Fibroblast of lung (primary cell): ENCODE measurements at regions not wholly inside any gene's neighbourhood (a gene's known extent, or its start where the extent isn't known, plus 50 kb on each side); places are given as distances from the start of the nearest gene placed in this dataset.

Source experiments
- DNase-seq, 2 donors: peaks; one replicate each; pipeline versions ENCODE4 v3.0.0 to v3.0.0-alpha.2; 2010; ENCODE audit warnings: low read depth in 2 of 2
- H2AFZ ChIP-seq: 2 replicates; pipeline ENCODE4 v1.5.1; 2012; ENCODE audit warnings: low read length, control low read depth, inconsistent platforms
- H3K27ac ChIP-seq: 2 replicates; pipeline ENCODE4 v1.5.1; 2011; ENCODE audit warnings: low read length, control low read depth; ENCODE audit not compliant: insufficient read depth
- H3K27me3 ChIP-seq: 2 replicates; pipeline ENCODE4 v1.5.1; 2011; ENCODE audit warnings: mild to moderate bottlenecking, low read length; ENCODE audit not compliant: control insufficient read depth, insufficient read depth
- H3K36me3 ChIP-seq: 2 replicates; pipeline ENCODE4 v1.5.1; 2011; ENCODE audit warnings: low read length; ENCODE audit not compliant: control insufficient read depth, insufficient read depth
- H3K4me1 ChIP-seq: 2 replicates; pipeline ENCODE4 v1.5.1; 2011; ENCODE audit warnings: low read length; ENCODE audit not compliant: control insufficient read depth, insufficient read depth; ENCODE audit errors: extremely low read depth
- H3K4me2 ChIP-seq: 2 replicates; pipeline ENCODE4 v1.5.1; 2011; ENCODE audit warnings: low read length, control low read depth; ENCODE audit not compliant: insufficient read depth; ENCODE audit errors: extremely low read depth
- H3K4me3 ChIP-seq, 4 experiments: fragments of 200-600 bp in 1 of 4; sonication (generic) in 1 of 4; replicated peaks in 1 of 4; 2 replicates each; pipeline ENCODE4 v1.5.1; 2011 to 2016; ENCODE audit warnings: low read length in 4 of 4, low read depth in 3 of 4, mild to moderate bottlenecking in 3 of 4, control low read depth in 2 of 4, inconsistent platforms in 1 of 4, mixed read lengths in 1 of 4; ENCODE audit not compliant: insufficient read depth in 1 of 4; ENCODE audit errors: control extremely low read depth in 1 of 4
- H3K79me2 ChIP-seq: 2 replicates; pipeline ENCODE4 v1.5.1; 2012; ENCODE audit warnings: mild to moderate bottlenecking, low read length, inconsistent platforms; ENCODE audit not compliant: control insufficient read depth, insufficient read depth
- H3K9ac ChIP-seq: 2 replicates; pipeline ENCODE4 v1.5.1; 2011; ENCODE audit warnings: mild to moderate bottlenecking, low read length, control low read depth; ENCODE audit not compliant: insufficient read depth
- H3K9me3 ChIP-seq: 2 replicates; pipeline ENCODE4 v1.5.1; 2012; ENCODE audit warnings: low read depth, low read length; ENCODE audit not compliant: control insufficient read depth, insufficient read depth
- H4K20me1 ChIP-seq: 2 replicates; pipeline ENCODE4 v1.5.1; 2011; ENCODE audit warnings: low read length; ENCODE audit not compliant: control insufficient read depth, insufficient read depth; ENCODE audit errors: extremely low read depth
- CTCF ChIP-seq, 2 donors: IDR thresholded peaks in 1 of 2; conservative IDR thresholded peaks in 1 of 2; 1 replicate in 1 of 2; 2 replicates in 1 of 2; pipeline ENCODE4 v1.5.1; 2011 to 2012; ENCODE audit warnings: low read length in 2 of 2, control low read depth in 1 of 2, inconsistent platforms in 1 of 2, low read depth in 1 of 2, mild to moderate bottlenecking in 1 of 2
- EZH2 ChIP-seq: IDR thresholded peaks from 2 replicates; pipeline ENCODE4 v1.5.1; 2012; ENCODE audit warnings: low read length, control low read depth, mild to moderate bottlenecking; ENCODE audit errors: missing control alignments

- H4K20me1 ChIP-seq, result no peaks in the 10 kb centered on the region
- H3K4me1 ChIP-seq, result no peaks in the 10 kb centered on the region
- H3K4me3 ChIP-seq, result no peak overlapping the region
- H2AFZ ChIP-seq, result no peak overlapping the region
- TF ChIP-seq EZH2, result no peak
- TF ChIP-seq CTCF (conservative IDR thresholded peaks at IDR 0.05 in 1 of 2, IDR thresholded peaks at IDR 0.05 in 1 of 2; ENCODE audit: low read depth in 1 of 2, low read length in 2 of 2), result no peak
- DNase-seq, result no peak
- H3K79me2 ChIP-seq, result no peaks in the 10 kb centered on the region
- no peak overlapping the region for H3K9ac ChIP-seq
- no peak overlapping the region for H3K4me2 ChIP-seq
- no peaks in the 10 kb centered on the region for H3K27me3 ChIP-seq
- no peaks in the 10 kb centered on the region for H3K9me3 ChIP-seq
- H3K27ac ChIP-seq, result no peak overlapping the region
- H3K36me3 ChIP-seq, result no peaks in the 10 kb centered on the region
Measured at GRCh38 chr11:112525844-112526590, 265.4 kb upstream of the PLET1 start.

GRCh38 chr11:112526699-112527416, 266.2 kb upstream of the PLET1 start:
- Histone ChIP-seq H3K4me3 (no peak overlapping the region), H2AFZ (no peak overlapping the region), H3K9me3 (no peaks in the 10 kb centered on the region), H3K27me3 (no peaks in the 10 kb centered on the region), H3K9ac (no peak overlapping the region), H3K27ac (no peak overlapping the region), H3K36me3 (no peaks in the 10 kb centered on the region), H3K4me2 (no peak overlapping the region), H3K79me2 (no peaks in the 10 kb centered on the region), H4K20me1 (no peaks in the 10 kb centered on the region), H3K4me1 (no peaks in the 10 kb centered on the region)
- no peak for DNase-seq
- TF ChIP-seq CTCF (conservative IDR thresholded peaks at IDR 0.05 in 1 of 2, IDR thresholded peaks at IDR 0.05 in 1 of 2; ENCODE audit: low read depth in 1 of 2, low read length in 2 of 2) (no peak), EZH2 (no peak)

- Histone ChIP-seq H3K27me3 (no peaks in the 10 kb centered on the region), H3K36me3 (no peaks in the 10 kb centered on the region), H3K27ac (no peak overlapping the region), H3K4me3 (no peak overlapping the region), H4K20me1 (no peaks in the 10 kb centered on the region), H3K9ac (no peak overlapping the region), H3K79me2 (no peaks in the 10 kb centered on the region), H3K4me2 (no peak overlapping the region), H3K9me3 (no peaks in the 10 kb centered on the region), H2AFZ (no peak overlapping the region), H3K4me1 (no peaks in the 10 kb centered on the region)
- no peak for DNase-seq
- no peak for TF ChIP-seq EZH2
- TF ChIP-seq CTCF (conservative IDR thresholded peaks at IDR 0.05 in 1 of 2, IDR thresholded peaks at IDR 0.05 in 1 of 2; ENCODE audit: low read depth in 1 of 2, low read length in 2 of 2), result no peak
Measured at GRCh38 chr11:112529071-112529470, 268.4 kb upstream of the PLET1 start.
